ENCODE measurements at regions not wholly inside any gene's neighbourhood (a gene's known extent, or its start where the extent isn't known, plus 50 kb on each side); places are given as distances from the start of the nearest gene placed in this dataset.

DNA sequence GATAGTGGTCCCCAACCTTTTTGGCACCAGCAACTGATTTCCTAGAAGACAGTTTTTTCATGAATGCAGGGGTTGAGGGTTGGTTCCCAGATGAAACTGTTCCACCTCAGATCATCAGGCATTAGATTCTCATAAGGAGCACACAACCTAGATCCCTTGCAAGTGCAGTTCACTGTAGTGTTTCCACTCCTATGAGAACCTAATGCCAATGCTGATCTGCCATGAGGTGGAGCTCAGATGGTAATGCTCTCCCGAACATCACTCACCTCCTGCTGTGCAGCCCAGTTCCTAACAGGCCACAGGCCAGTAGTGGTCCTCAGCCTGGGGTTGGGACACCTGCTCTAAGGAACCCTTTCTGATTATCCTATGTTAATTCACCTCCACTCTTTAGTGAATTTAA is 133.5 kb downstream of the SOX11 start:
- TF ChIP-seq, protein P1, sequence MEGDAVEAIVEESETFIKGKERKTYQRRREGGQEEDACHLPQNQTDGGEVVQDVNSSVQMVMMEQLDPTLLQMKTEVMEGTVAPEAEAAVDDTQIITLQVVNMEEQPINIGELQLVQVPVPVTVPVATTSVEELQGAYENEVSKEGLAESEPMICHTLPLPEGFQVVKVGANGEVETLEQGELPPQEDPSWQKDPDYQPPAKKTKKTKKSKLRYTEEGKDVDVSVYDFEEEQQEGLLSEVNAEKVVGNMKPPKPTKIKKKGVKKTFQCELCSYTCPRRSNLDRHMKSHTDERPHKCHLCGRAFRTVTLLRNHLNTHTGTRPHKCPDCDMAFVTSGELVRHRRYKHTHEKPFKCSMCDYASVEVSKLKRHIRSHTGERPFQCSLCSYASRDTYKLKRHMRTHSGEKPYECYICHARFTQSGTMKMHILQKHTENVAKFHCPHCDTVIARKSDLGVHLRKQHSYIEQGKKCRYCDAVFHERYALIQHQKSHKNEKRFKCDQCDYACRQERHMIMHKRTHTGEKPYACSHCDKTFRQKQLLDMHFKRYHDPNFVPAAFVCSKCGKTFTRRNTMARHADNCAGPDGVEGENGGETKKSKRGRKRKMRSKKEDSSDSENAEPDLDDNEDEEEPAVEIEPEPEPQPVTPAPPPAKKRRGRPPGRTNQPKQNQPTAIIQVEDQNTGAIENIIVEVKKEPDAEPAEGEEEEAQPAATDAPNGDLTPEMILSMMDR (IDR thresholded peaks at IDR 0.05 in 4 of 5, conservative IDR thresholded peaks at IDR 0.05 in 1 of 5) = no peak
- no peak for TF ChIP-seq POLR2A (IDR thresholded peaks at IDR 0.05)

All from gastrocnemius medialis (tissue), 4 donors.